ENCODE measurements at regions not wholly inside any gene's neighbourhood (a gene's known extent, or its start where the extent isn't known, plus 50 kb on each side); places are given as distances from the start of the nearest gene placed in this dataset.
"Not testable (repeated sequence)": the region's sequence is repeated elsewhere in the genome, so short reads cannot be mapped to it uniquely, and the experiment has no call there.

- DNase-seq (ENCODE audit: low spot score) = no peak
These were observed 124.7 kb downstream of the CD24 start for GRCh38 chr6:106849676-106850332.

GRCh38 chr6:106849120-106849519 lies 125.4 kb downstream of the CD24 start:
- DNase-seq (ENCODE audit: low spot score) = no peak

GRCh38 chr6:106847116-106847515 lies 127.4 kb downstream of the CD24 start:
- DNase-seq (ENCODE audit: low spot score) = no peak

- no peak for DNase-seq (ENCODE audit: low spot score)
These were observed 129.6 kb downstream of the CD24 start for GRCh38 chr6:106844930-106845329.

GRCh38 chr6:106832766-106833510 lies 141.6 kb downstream of the CD24 start:
- no peak for DNase-seq (ENCODE audit: low spot score)

GRCh38 chr6:106830930-106831329 lies 143.6 kb downstream of the CD24 start:
- no peak for DNase-seq (ENCODE audit: low spot score)

- DNase-seq (ENCODE audit: low spot score) = no peak
These were observed 145.1 kb downstream of the CD24 start for GRCh38 chr6:106829451-106829850.

GRCh38 chr6:106827081-106827480 lies 147.4 kb downstream of the CD24 start:
- no peak for DNase-seq (ENCODE audit: low spot score)

GRCh38 chr6:106825156-106825555 lies 149.4 kb downstream of the CD24 start:
- DNase-seq (ENCODE audit: low spot score) = peak; percentile 7

GRCh38 chr6:106823732-106824351 lies 150.7 kb downstream of the CD24 start:
- DNase-seq (ENCODE audit: low spot score) = no peak

GRCh38 chr6:106823058-106823457 lies 151.5 kb downstream of the CD24 start:
- DNase-seq (ENCODE audit: low spot score) = no peak

- peak; percentile 89 for DNase-seq (ENCODE audit: low spot score)
These were observed 154.1 kb downstream of the CD24 start for GRCh38 chr6:106820412-106820852.

- no peak for DNase-seq (ENCODE audit: low spot score)
These were observed 163.3 kb downstream of the CD24 start for GRCh38 chr6:106811088-106811686.

GRCh38 chr6:106808758-106809157 lies 165.8 kb downstream of the CD24 start:
- no peak for DNase-seq (ENCODE audit: low spot score)

- no peak for DNase-seq (ENCODE audit: low spot score)
These were observed 166.4 kb downstream of the CD24 start for GRCh38 chr6:106807947-106808611.

- not testable (repeated sequence) for DNase-seq (ENCODE audit: low spot score)
These were observed 168.3 kb downstream of the CD24 start for GRCh38 chr6:106806253-106806652.

GRCh38 chr6:106805771-106806170 lies 168.8 kb downstream of the CD24 start:
- DNase-seq (ENCODE audit: low spot score) = no peak

- no peak for DNase-seq (ENCODE audit: low spot score)
These were observed 169.9 kb downstream of the CD24 start for GRCh38 chr6:106804346-106805335.

GRCh38 chr6:106803188-106803587 lies 171.3 kb downstream of the CD24 start:
- DNase-seq (ENCODE audit: low spot score) = no peak

- no peak for DNase-seq (ENCODE audit: low spot score)
These were observed 172.4 kb downstream of the CD24 start for GRCh38 chr6:106802139-106802538.

- DNase-seq (ENCODE audit: low spot score) = no peak
These were observed 171.9 kb downstream of the QRSL1 start for GRCh38 chr6:106801256-106801655.
